Activated T-cell treated with anti-CD3 and anti-CD28 coated beads, Interleukin-2, amount 50 U/mL, for 72 hours (primary cell): ENCODE measurements at regions not wholly inside any gene's neighbourhood (a gene's known extent, or its start where the extent isn't known, plus 50 kb on each side); places are given as distances from the start of the nearest gene placed in this dataset.
"Not testable (repeated sequence)": the region's sequence is repeated elsewhere in the genome, so short reads cannot be mapped to it uniquely, and the experiment has no call there.

Source experiments
- ATAC-seq, 2 donors: fragments of 150-1000 bp; cut with Tn5 transposase; replicated peaks in 1 of 2; 2 replicates each; pipeline ENCODE4 v1.10.0; 2021; ENCODE audit warnings: moderate library complexity in 2 of 2, mild to moderate bottlenecking in 1 of 2
- DNase-seq, 2 donors: peaks; one replicate each; pipeline ENCODE4 v3.0.0; 2021 to 2022; ENCODE audit warnings: mixed read lengths in 1 of 2
- H3K27ac Mint-ChIP-seq: one replicate; pipeline ENCODE4 v1.8.0; 2022; ENCODE audit warnings: mild to moderate bottlenecking, moderate library complexity, mixed read lengths
- H3K27me3 Mint-ChIP-seq: one replicate; pipeline ENCODE4 v1.8.0; 2022; ENCODE audit warnings: low read depth, mixed read lengths
- H3K36me3 Mint-ChIP-seq, 2 donors: one replicate each; pipeline ENCODE4 v1.8.0; 2022; ENCODE audit warnings: mixed read lengths in 2 of 2, mild to moderate bottlenecking in 1 of 2; ENCODE audit not compliant: insufficient read depth in 2 of 2
- H3K4me1 Mint-ChIP-seq: one replicate; pipeline ENCODE4 v1.8.0; 2022; ENCODE audit warnings: low read depth, mixed read lengths
- H3K4me3 Mint-ChIP-seq, 2 donors: one replicate each; pipeline ENCODE4 v1.8.0; 2022; ENCODE audit warnings: mild to moderate bottlenecking in 2 of 2, mixed read lengths in 2 of 2, moderate library complexity in 2 of 2
- H3K9me3 Mint-ChIP-seq, 2 donors: one replicate each; pipeline ENCODE4 v1.8.0; 2022; ENCODE audit warnings: mixed read lengths in 2 of 2

DNA sequence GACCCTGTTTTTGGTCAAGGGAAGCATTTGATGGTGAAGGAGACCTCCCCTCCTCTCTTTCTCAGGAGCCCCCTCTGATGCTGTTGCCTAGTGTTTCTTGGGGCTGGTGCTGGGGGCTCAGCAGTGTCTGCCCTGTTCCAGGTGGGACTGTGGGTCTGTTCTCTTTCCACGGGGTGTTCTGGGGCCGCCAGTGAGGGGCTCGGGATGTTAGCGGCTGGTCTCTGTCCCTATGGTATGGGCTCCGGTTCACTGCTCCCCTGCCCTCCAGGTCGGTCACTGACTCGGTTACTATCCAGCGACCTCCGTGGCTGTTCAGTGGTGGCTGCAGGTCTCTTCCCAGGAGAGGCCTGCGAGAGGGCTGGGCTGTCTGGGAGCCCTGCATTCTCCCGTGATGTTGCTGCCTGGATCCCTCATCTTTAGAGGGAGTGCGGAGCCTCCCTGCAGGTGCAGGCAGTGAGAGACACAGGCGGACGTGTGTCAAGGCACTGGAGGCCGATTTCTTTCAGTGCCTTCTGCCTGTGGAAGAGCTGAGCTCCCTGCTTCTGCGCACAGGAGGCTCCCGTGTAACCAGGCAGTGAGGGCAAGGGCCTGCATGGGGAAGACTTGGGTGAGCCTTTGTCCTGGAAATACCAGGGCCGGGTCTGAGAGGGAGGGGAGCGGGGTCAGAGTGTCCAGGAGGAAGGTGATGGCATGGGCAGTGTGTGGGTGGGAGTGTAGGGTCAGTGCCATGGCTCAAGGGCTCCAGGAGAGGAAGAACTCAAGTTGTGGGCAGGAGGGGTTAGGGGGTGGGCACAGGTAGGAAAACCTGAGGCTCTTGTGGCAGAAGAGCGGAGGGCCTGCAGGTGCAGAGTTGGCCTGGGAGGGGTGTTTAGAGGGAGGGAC, 362.6 kb downstream of the TMEM121 start:
- ATAC-seq, result no peak
- no peaks in the 10 kb centered on the region for H3K4me1 Mint-ChIP-seq
- H3K27ac Mint-ChIP-seq, result no peak overlapping the region
- no peak for DNase-seq
- peaks cover 7% of the 10 kb centered on the region for H3K27me3 Mint-ChIP-seq
- H3K9me3 Mint-ChIP-seq, result no peaks in the 10 kb centered on the region
- no peaks in the 10 kb centered on the region for H3K36me3 Mint-ChIP-seq
- H3K4me3 Mint-ChIP-seq, result no peak overlapping the region

- ATAC-seq, result no peak
- DNase-seq, result no peak
- H3K27ac Mint-ChIP-seq, result no peak overlapping the region
Observed at GRCh38 chr14:105889666-105890473, 363.5 kb downstream of the TMEM121 start.

DNA sequence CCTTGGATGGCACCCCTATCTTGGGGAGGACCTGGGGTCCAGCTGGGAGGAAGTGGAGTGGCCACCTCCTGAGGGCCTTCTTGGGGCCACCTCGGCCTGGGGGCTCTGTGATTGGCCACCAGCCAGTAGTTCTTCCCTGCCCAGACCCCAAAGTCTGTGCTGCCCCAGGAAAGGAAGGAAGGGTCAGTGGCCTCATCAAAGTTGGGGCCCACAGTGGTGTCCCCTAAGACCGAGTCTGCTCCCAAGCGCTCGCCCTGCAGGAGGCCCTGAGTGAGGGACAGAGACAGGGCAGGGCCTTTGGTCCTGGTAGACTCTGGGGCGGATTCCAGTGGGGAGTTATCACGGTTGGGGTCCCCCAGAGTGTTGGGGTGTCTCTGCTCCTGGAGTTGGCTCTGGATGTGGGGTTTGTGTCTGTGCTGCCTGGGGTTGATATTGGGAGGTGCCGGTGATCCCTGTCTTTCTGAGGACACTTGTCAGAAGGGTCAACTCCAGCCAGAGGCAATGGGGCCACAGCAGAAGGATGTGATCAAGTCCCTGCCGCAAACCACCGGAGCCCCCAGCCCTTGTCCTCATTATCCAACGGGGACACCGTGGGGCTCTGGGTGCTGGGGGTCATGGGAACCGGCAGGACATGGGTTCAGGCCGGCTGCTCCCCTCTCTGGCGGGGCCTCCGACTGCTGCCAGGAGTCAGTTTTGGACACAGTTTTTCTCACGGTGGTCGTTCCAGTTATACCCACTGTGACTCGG, 364.3 kb downstream of the TMEM121 start:
- Mint-ChIP-seq H3K4me3 (no peak overlapping the region), H3K36me3 (no peaks in the 10 kb centered on the region), H3K27me3 (peaks cover 7% of the 10 kb centered on the region), H3K9me3 (no peaks in the 10 kb centered on the region), H3K27ac (no peak overlapping the region), H3K4me1 (no peaks in the 10 kb centered on the region)
- ATAC-seq (no peak), DNase-seq (no peak)

More at GRCh38 chr14:105889666-105890473, 363.5 kb downstream of the TMEM121 start:
- Mint-ChIP-seq H3K36me3 (no peaks in the 10 kb centered on the region), H3K9me3 (no peaks in the 10 kb centered on the region), H3K4me1 (no peaks in the 10 kb centered on the region), H3K27me3 (peaks cover 7% of the 10 kb centered on the region), H3K4me3 (no peak overlapping the region)

DNA sequence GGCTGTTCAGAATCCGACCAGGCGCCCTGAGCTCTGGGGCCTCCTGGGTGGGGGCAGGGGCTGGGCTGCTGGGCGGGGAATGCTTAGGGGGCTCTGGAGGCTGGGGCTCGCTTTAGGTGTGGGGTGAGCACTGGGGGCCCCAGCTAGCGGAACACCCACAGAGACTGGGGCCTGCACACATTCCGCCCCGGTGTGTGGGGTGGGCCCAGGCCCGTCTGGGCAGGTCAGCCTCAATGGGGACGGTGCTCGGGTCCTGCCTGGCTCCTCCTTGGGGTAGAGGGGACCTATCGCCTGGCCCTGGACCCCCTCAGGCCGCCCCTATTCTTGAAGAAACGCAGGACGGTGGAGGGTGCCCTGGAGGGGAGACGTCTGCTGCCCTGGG, 364.8 kb downstream of the TMEM121 start:
- H3K4me3 Mint-ChIP-seq, result no peak overlapping the region
- H3K27me3 Mint-ChIP-seq, result peaks cover 7% of the 10 kb centered on the region
- DNase-seq (no peak), ATAC-seq (no peak)
- no peaks in the 10 kb centered on the region for H3K36me3 Mint-ChIP-seq
- no peak overlapping the region for H3K27ac Mint-ChIP-seq
- no peaks in the 10 kb centered on the region for H3K9me3 Mint-ChIP-seq
- no peaks in the 10 kb centered on the region for H3K4me1 Mint-ChIP-seq

DNA sequence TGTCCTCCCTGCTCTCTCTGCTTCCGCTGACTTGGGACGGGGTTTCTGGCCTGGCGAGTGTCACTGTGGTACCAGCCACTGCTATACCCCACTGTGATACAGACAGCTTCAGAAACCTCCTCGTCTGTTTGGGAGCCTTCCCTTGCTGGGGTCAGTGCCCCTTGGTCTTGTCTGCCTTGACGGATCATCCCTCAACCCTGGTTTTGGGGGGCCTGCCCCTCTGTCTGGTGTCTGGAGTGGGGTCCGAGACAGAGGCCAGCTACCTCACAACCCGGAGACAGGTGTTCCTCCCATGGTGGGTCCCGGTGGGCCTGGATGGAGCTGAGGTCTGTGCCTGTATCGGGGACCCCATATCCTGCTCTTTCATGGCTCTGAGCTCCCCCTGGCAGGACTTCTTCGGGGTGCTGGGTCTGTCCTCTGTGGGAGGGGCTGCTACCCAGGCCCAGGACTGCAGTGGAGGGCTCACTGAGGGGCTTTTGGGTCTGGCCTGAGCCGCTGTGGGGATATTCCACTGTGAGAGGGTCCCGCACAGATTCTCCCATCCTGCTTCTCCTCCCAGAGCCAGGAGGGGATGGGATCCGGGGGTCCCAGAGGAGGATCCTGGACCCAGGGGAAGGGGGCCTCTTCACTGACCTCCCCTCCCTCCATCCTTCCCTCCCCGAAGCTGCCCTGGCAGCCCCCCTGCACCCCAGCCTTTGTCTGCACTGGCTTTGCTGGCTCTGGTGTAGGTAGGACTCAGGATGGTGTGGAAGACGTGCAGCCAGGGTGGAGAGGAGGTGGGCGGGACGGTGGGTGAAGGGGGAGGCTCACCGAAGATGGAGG, 365.5 kb downstream of the TMEM121 start:
- Mint-ChIP-seq H3K27ac (no peak overlapping the region), H3K4me1 (peaks cover 4% of the 10 kb centered on the region), H3K4me3 (no peak overlapping the region), H3K9me3 (no peaks in the 10 kb centered on the region), H3K36me3 (no peaks in the 10 kb centered on the region), H3K27me3 (peaks cover 11% of the 10 kb centered on the region)
- ATAC-seq (no peak), DNase-seq (no peak)

- peaks cover 11% of the 10 kb centered on the region for H3K4me1 Mint-ChIP-seq
- H3K4me3 Mint-ChIP-seq, DNase-seq, H3K36me3 Mint-ChIP-seq, H3K9me3 Mint-ChIP-seq, H3K27ac Mint-ChIP-seq, ATAC-seq: not testable (repeated sequence)
- H3K27me3 Mint-ChIP-seq, result peaks cover 20% of the 10 kb centered on the region
Observed at GRCh38 chr14:105892453-105893441, 366.4 kb downstream of the TMEM121 start.

GRCh38 chr14:105893686-105894085, 367.3 kb downstream of the TMEM121 start:
- ATAC-seq, H3K27ac Mint-ChIP-seq: not testable (repeated sequence)
- peaks cover 11% of the 10 kb centered on the region for H3K4me1 Mint-ChIP-seq

GRCh38 chr14:105894125-105894977, 368.0 kb downstream of the TMEM121 start:
- DNase-seq, result no peak
- H3K36me3 Mint-ChIP-seq, result no peaks in the 10 kb centered on the region
- no peaks in the 10 kb centered on the region for H3K9me3 Mint-ChIP-seq
- H3K4me1 Mint-ChIP-seq, result peaks cover 11% of the 10 kb centered on the region
- H3K4me3 Mint-ChIP-seq, result no peak overlapping the region
- H3K27me3 Mint-ChIP-seq, result peaks cover 26% of the 10 kb centered on the region
- no peak overlapping the region for H3K27ac Mint-ChIP-seq
- ATAC-seq, result no peak

More at GRCh38 chr14:105893686-105894085, 367.3 kb downstream of the TMEM121 start:
- peaks cover 19% of the 10 kb centered on the region for H3K27me3 Mint-ChIP-seq
- not testable (repeated sequence) for H3K4me3 Mint-ChIP-seq, H3K36me3 Mint-ChIP-seq, DNase-seq, H3K9me3 Mint-ChIP-seq

DNA sequence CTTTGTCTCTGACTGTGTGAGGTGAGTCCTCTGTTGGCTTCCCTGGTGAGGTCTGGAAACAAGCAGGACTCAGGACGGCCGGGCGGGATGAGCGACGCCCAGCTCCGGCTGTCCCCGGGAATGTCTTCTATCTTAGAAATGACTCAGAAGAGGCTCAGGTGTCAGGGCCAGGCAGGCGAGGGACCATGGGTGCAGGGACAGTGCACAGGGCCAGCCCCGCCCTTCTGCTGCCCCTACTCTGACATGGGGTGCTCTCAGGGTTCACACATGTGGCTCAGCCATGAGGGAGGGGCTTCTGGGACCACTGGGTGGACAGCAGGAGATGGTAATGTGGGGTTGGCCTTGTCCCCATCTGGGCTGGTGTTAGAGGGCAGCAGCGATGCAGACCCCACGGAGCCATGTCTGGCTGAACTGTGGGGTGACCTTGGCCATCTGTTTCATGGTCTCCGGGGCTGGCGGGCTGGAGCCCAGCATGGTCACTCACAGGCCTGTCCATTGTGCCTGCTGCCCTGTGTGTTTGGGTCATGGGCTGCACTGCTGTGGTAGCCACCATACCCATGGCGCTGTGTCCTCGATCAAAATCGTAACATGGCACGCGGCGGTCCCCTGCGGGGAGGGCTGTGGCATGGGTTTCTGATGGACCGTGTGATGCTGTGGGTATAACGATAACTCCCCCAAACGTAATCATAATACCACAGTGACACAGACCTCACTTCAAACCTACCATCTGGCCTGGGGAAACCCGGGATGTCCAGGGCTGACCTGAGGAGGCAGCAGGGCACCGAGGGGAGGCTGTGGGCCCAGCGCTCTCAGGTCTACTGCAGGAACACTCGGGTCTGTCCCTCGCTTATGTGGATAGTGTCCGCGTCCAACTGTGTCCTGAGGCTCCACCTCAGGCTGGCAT, 368.8 kb downstream of the TMEM121 start:
- Mint-ChIP-seq H3K27me3 (peaks cover 26% of the 10 kb centered on the region), H3K36me3 (no peaks in the 10 kb centered on the region), H3K4me3 (no peak overlapping the region), H3K9me3 (no peaks in the 10 kb centered on the region), H3K27ac (no peak overlapping the region), H3K4me1 (peaks cover 11% of the 10 kb centered on the region)
- ATAC-seq (no peak), DNase-seq (no peak)

- not testable (repeated sequence) for H3K36me3 Mint-ChIP-seq, DNase-seq, H3K4me3 Mint-ChIP-seq, H3K9me3 Mint-ChIP-seq, ATAC-seq, H3K27ac Mint-ChIP-seq
- H3K27me3 Mint-ChIP-seq, result peaks cover 30% of the 10 kb centered on the region
- H3K4me1 Mint-ChIP-seq, result peaks cover 11% of the 10 kb centered on the region
Observed at GRCh38 chr14:105896206-105896605, 369.8 kb downstream of the TMEM121 start.
